Endodermal cell (in vitro differentiated cells): ENCODE measurements at regions not wholly inside any gene's neighbourhood (a gene's known extent, or its start where the extent isn't known, plus 50 kb on each side); places are given as distances from the start of the nearest gene placed in this dataset.

Source experiments
- DNase-seq: peaks from one replicate; pipeline ENCODE4 v3.0.0-alpha.2; 2017
- H3K27ac ChIP-seq: 2 replicates; pipeline ENCODE4 v1.5.1; 2013; ENCODE audit warnings: mild to moderate bottlenecking, low read depth, low read length, moderate library complexity
- H3K27me3 ChIP-seq: 2 replicates; pipeline ENCODE4 v1.6.1; 2013; ENCODE audit warnings: mild to moderate bottlenecking, low read length, moderate library complexity; ENCODE audit not compliant: insufficient read depth, control insufficient read depth, poor library complexity, severe bottlenecking
- H3K36me3 ChIP-seq: 2 replicates; pipeline ENCODE4 v1.7.0; 2013; ENCODE audit warnings: mild to moderate bottlenecking, low read length, moderate library complexity; ENCODE audit not compliant: control insufficient read depth, insufficient read depth
- H3K4me1 ChIP-seq: one replicate; pipeline ENCODE4 v1.7.0; 2013; ENCODE audit warnings: low read length; ENCODE audit not compliant: control insufficient read depth, insufficient read depth
- H3K4me3 ChIP-seq: 2 replicates; pipeline ENCODE4 v1.5.1; 2013; ENCODE audit warnings: mild to moderate bottlenecking, low read length, moderate library complexity
- H3K9ac ChIP-seq: 2 replicates; pipeline ENCODE4 v1.6.1; 2013; ENCODE audit warnings: mild to moderate bottlenecking, low read length, moderate library complexity; ENCODE audit not compliant: poor library complexity, severe bottlenecking; ENCODE audit errors: extremely low read depth
- H3K9me3 ChIP-seq: 2 replicates; pipeline ENCODE4 v1.6.1; 2013; ENCODE audit warnings: mild to moderate bottlenecking, low read length, moderate library complexity; ENCODE audit not compliant: control insufficient read depth
- H3K27ac Mint-ChIP-seq: 2 replicates; pipeline ENCODE4 v1.8.0; 2020; ENCODE audit warnings: mixed read lengths
- H3K27me3 Mint-ChIP-seq: 2 replicates; pipeline ENCODE4 v1.8.0; 2021; ENCODE audit warnings: mild to moderate bottlenecking, mixed read lengths; ENCODE audit not compliant: insufficient read depth
- H3K36me3 Mint-ChIP-seq: 2 replicates; pipeline ENCODE4 v1.8.0; 2020; ENCODE audit warnings: low read depth, mixed read lengths
- H3K4me1 Mint-ChIP-seq: 2 replicates; pipeline ENCODE4 v1.8.0; 2020; ENCODE audit warnings: mixed read lengths
- H3K4me3 Mint-ChIP-seq: 2 replicates; pipeline ENCODE4 v1.8.0; 2020; ENCODE audit warnings: mild to moderate bottlenecking, moderate library complexity, mixed read lengths
- H3K9me3 Mint-ChIP-seq: 2 replicates; pipeline ENCODE4 v1.8.0; 2020; ENCODE audit warnings: mild to moderate bottlenecking, mixed read lengths
- CTCF ChIP-seq: fragments of 200-600 bp; sonication (generic); conservative IDR thresholded peaks from 2 replicates; pipeline ENCODE4 v1.5.0; 2021; ENCODE audit warnings: antibody characterized with exemption, mild to moderate bottlenecking
- WGBS, 2 experiments: methylation state at CpG; one replicate each; pipeline versions ENCODE4 v1.1.5 to v1.1.7; 2013; ENCODE audit warnings: missing lambda C conversion rate in 2 of 2, mixed read lengths in 1 of 2; ENCODE audit not compliant: insufficient coverage in 1 of 2, insufficient read length in 1 of 2; 5-methylcytosine and 5-hydroxymethylcytosine counted together

GRCh38 chr2:166627893-166628292, 133.8 kb upstream of the SCN7A start:
- no peaks in the 10 kb centered on the region for H3K36me3 Mint-ChIP-seq
- 95 to 100% methylated on average over 1 to 2 of the region's 2 CpGs for WGBS, 2 experiments
- no peaks in the 10 kb centered on the region for H3K27me3 Mint-ChIP-seq
- no peak overlapping the region for H3K4me3 Mint-ChIP-seq
- no peak for DNase-seq
- H3K27ac ChIP-seq = no peak overlapping the region
- no peak for TF ChIP-seq CTCF
- peaks cover 5% of the 10 kb centered on the region for H3K4me1 Mint-ChIP-seq
- H3K9me3 Mint-ChIP-seq = peaks cover 5% of the 10 kb centered on the region
- H3K27me3 ChIP-seq = no peaks in the 10 kb centered on the region
- no peaks in the 10 kb centered on the region for H3K36me3 ChIP-seq
- no peak overlapping the region for H3K4me3 ChIP-seq
- H3K4me1 ChIP-seq = no peaks in the 10 kb centered on the region
- no peak overlapping the region for H3K27ac Mint-ChIP-seq
- H3K9ac ChIP-seq = no peak overlapping the region
- H3K9me3 ChIP-seq = peaks cover 8% of the 10 kb centered on the region

GRCh38 chr2:166625670-166626069, 131.6 kb upstream of the SCN7A start:
- Histone ChIP-seq H3K4me3 (no peak overlapping the region), H3K27ac (no peak overlapping the region), H3K9ac (no peak overlapping the region), H3K36me3 (no peaks in the 10 kb centered on the region), H3K27me3 (no peaks in the 10 kb centered on the region), H3K9me3 (peaks cover 12% of the 10 kb centered on the region), H3K4me1 (no peaks in the 10 kb centered on the region)
- Mint-ChIP-seq H3K27me3 (no peaks in the 10 kb centered on the region), H3K36me3 (no peaks in the 10 kb centered on the region), H3K9me3 (peaks cover 8% of the 10 kb centered on the region), H3K27ac (no peak overlapping the region), H3K4me1 (peaks cover 5% of the 10 kb centered on the region), H3K4me3 (no peak overlapping the region)
- 95 to 100% methylated on average over 1 of the region's 1 CpG for WGBS, 2 experiments
- DNase-seq = no peak
- no peak for TF ChIP-seq CTCF

GRCh38 chr2:166614503-166614902, 120.5 kb upstream of the SCN7A start:
- no peak overlapping the region for H3K27ac ChIP-seq
- TF ChIP-seq CTCF = no peak
- peak overlapping the region; percentile 16 for H3K27ac Mint-ChIP-seq
- H3K4me3 ChIP-seq = no peak overlapping the region
- H3K36me3 Mint-ChIP-seq = peaks cover 4% of the 10 kb centered on the region
- no peak overlapping the region for H3K9ac ChIP-seq
- no peaks in the 10 kb centered on the region for H3K27me3 ChIP-seq
- peak overlapping the region; percentile 7 for H3K4me3 Mint-ChIP-seq
- H3K4me1 ChIP-seq = peaks cover 3% of the 10 kb centered on the region
- H3K9me3 Mint-ChIP-seq = peaks cover 40% of the 10 kb centered on the region
- peaks cover 15% of the 10 kb centered on the region for H3K27me3 Mint-ChIP-seq
- no peaks in the 10 kb centered on the region for H3K36me3 ChIP-seq
- H3K4me1 Mint-ChIP-seq = peaks cover 41% of the 10 kb centered on the region
- H3K9me3 ChIP-seq = peaks cover 19% of the 10 kb centered on the region
- no peak for DNase-seq
